Activated naive CD4-positive, alpha-beta T cell treated with anti-CD3 and anti-CD28 coated beads for 36 hours (primary cell): ENCODE measurements at regions not wholly inside any gene's neighbourhood (a gene's known extent, or its start where the extent isn't known, plus 50 kb on each side); places are given as distances from the start of the nearest gene placed in this dataset.
"Not testable (repeated sequence)": the region's sequence is repeated elsewhere in the genome, so short reads cannot be mapped to it uniquely, and the experiment has no call there.

ENCODE experiments used
- CTCF ChIA-PET: fragments of 350-600 bp; sonication (Branson Sonifier 250); formaldehyde crosslinking; loops from one replicate; lab custom pipeline; 2021; ENCODE audit warnings: antibody characterized with exemption; lab: Charles Lee
- DNase-seq: peaks from one replicate; pipeline ENCODE4 v3.0.0-alpha.2; 2020
- H3K27ac Mint-ChIP-seq: one replicate; pipeline ENCODE4 v1.8.0; 2021; ENCODE audit warnings: mild to moderate bottlenecking, mixed read lengths
- H3K27me3 Mint-ChIP-seq: one replicate; pipeline ENCODE4 v1.8.0; 2021; ENCODE audit warnings: low read depth, mixed read lengths
- H3K36me3 Mint-ChIP-seq: one replicate; pipeline ENCODE4 v1.8.0; 2021; ENCODE audit warnings: low read depth, mixed read lengths
- H3K4me1 Mint-ChIP-seq: one replicate; pipeline ENCODE4 v1.8.0; 2021; ENCODE audit warnings: low read depth, mixed read lengths
- H3K4me3 Mint-ChIP-seq: one replicate; pipeline ENCODE4 v1.8.0; 2021; ENCODE audit warnings: mild to moderate bottlenecking, moderate library complexity, mixed read lengths
- H3K9me3 Mint-ChIP-seq: one replicate; pipeline ENCODE4 v1.8.0; 2021; ENCODE audit warnings: mixed read lengths
- intact Hi-C: fragments of 100-400 bp; cut with micrococcal nuclease; formaldehyde crosslinking; loops from one replicate; pipeline ENCODE4 v1.15.1; 2023

DNA sequence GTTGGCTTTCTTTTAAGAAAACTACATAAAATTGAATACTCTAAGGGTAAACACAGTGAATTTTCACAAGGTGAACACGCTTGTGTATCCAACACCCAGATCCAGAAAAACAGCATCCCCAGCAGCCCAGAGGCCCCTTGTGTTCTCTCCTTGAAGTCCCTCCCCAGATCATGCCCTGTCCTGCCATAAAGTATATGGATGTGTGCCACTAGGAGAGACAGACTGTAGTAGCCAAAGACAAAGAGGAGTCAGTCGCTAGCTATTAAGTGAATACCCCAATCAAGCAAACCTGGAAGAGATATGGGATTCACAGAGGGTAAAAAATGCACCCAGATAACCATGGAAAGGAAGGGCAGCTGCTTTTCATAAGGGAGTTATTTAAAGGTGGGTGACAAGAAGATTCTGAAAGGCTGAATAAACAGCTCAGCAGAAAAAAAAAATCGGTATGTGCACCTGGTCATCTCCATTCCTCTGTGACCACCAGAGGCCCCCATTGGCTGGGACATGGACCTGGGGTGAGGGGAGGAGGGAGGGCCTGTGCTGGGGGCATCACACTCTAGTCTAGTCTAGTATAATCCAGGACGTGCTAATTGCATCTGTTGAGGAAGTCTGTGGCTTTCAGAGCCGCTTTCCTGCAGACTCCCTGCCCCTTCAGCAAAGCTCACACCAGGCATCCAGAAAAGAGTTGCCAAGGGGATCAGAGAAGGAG is 167.3 kb upstream of the NDN start:
- Mint-ChIP-seq H3K27ac (no peak overlapping the region), H3K36me3 (no peaks in the 10 kb centered on the region), H3K4me3 (no peak overlapping the region), H3K9me3 (peaks cover 1% of the 10 kb centered on the region), H3K4me1 (no peaks in the 10 kb centered on the region), H3K27me3 (peaks cover 4% of the 10 kb centered on the region)
- CTCF ChIA-PET = no interaction called here
- DNase-seq = no peak
- intact Hi-C loops = no loop called here

GRCh38 chr15:23854912-23855659 is 168.0 kb upstream of the NDN start:
- H3K27ac Mint-ChIP-seq = no peak overlapping the region
- no peaks in the 10 kb centered on the region for H3K4me1 Mint-ChIP-seq
- peaks cover 1% of the 10 kb centered on the region for H3K9me3 Mint-ChIP-seq
- no peaks in the 10 kb centered on the region for H3K36me3 Mint-ChIP-seq
- CTCF ChIA-PET = no interaction called here
- no peak overlapping the region for H3K4me3 Mint-ChIP-seq
- DNase-seq = no peak
- H3K27me3 Mint-ChIP-seq = peaks cover 4% of the 10 kb centered on the region
- intact Hi-C loops = no loop called here

DNA sequence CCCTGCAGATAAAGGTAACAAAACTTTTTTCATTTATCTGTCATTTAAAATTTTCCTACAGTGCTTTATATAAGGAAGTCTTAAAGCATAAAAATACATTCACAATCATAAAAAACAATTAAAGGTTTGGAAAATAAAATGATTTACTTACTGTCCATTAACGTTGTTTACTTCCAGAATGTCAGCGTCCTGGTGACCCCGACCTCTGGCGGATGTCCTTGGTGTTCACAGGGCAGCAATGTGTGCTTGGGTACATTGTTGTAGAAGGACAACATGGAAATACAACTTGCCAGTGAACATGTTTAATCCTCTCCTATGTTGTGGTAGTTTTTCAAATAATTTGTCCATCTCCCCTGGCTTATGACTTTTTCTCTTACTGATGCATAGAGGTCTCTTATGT is 168.8 kb upstream of the NDN start:
- intact Hi-C loops = loop anchor here (2.0 kb wide), 1 partner anchor 207 kb away; no protein-coding TSS in a partner anchor

DNA sequence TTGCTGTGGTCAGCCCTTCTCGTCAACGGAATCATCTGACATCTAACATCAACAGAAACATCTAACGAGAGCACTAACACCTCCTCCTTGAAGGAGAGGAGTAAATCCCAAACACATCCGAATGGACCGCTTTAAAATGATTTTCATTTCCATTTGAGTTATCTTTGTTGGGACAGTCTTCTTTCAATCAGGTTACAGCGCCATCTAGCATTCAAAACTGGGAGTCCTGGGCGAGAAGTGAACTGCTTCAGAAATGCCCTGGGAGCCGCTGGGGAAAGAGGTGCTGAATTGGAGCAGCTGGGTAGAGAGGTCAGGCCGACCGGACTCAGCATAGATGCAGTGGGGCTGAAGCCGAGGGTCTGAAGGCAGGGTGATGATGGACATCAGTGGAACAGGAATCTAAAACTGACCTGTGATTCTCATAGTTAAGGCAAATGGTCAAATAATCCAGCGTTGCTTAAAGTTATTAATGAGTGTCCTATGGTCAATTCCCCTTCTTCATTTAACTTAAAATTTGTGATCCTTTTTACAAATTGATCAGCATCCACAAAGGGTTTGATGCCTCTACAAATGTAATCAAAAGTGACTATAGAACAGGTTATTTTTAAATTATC is 170.0 kb upstream of the NDN start:
- Mint-ChIP-seq H3K4me1 (no peaks in the 10 kb centered on the region), H3K9me3 (no peaks in the 10 kb centered on the region), H3K36me3 (no peaks in the 10 kb centered on the region), H3K4me3 (no peak overlapping the region), H3K27ac (no peak overlapping the region), H3K27me3 (peaks cover 8% of the 10 kb centered on the region)
- intact Hi-C loops = loop anchor here (2.0 kb wide), 1 partner anchor 208 kb away; no protein-coding TSS in a partner anchor
- CTCF ChIA-PET = no interaction called here
- peak; percentile 27 for DNase-seq

More for the DNA sequence above, 168.8 kb upstream of the NDN start:
- Mint-ChIP-seq H3K9me3 (no peaks in the 10 kb centered on the region), H3K27me3 (peaks cover 4% of the 10 kb centered on the region), H3K27ac (no peak overlapping the region), H3K4me1 (no peaks in the 10 kb centered on the region), H3K36me3 (no peaks in the 10 kb centered on the region), H3K4me3 (no peak overlapping the region)
- DNase-seq = no peak
- CTCF ChIA-PET = no interaction called here

GRCh38 chr15:23859008-23859407 is 171.9 kb upstream of the NDN start:
- DNase-seq = no peak
- Mint-ChIP-seq H3K9me3 (no peaks in the 10 kb centered on the region), H3K27me3 (peaks cover 8% of the 10 kb centered on the region), H3K4me1 (no peaks in the 10 kb centered on the region), H3K36me3 (no peaks in the 10 kb centered on the region), H3K4me3 (no peak overlapping the region), H3K27ac (no peak overlapping the region)
- CTCF ChIA-PET = no interaction called here
- intact Hi-C loops = no loop called here

GRCh38 chr15:23860290-23861245 is 173.5 kb upstream of the NDN start:
- H3K4me3 Mint-ChIP-seq = no peak overlapping the region
- intact Hi-C loops = no loop called here
- no peak overlapping the region for H3K27ac Mint-ChIP-seq
- H3K4me1 Mint-ChIP-seq = no peaks in the 10 kb centered on the region
- DNase-seq = no peak
- H3K9me3 Mint-ChIP-seq = no peaks in the 10 kb centered on the region
- no peaks in the 10 kb centered on the region for H3K36me3 Mint-ChIP-seq
- CTCF ChIA-PET = no interaction called here
- H3K27me3 Mint-ChIP-seq = peaks cover 8% of the 10 kb centered on the region

DNA sequence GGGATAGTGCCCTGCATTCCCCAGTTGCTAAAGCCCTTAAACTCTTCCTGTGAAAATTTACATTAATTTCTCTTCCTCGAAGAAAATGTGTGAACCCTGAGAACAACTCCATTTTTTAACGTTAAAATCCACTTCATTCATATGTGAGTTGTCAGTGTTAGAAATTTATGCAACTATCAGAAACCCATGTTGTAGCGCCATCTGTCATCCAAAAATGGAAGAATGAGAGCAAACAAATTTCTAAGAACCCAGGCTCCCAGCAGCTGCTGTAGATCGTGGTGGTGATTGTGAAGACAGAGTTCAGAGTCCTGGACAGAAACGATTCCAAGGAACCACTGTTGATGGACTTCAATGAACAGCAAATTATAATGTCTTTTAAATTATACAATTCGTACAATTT is 179.7 kb upstream of the NDN start:
- H3K4me1 Mint-ChIP-seq = no peaks in the 10 kb centered on the region
- no peak overlapping the region for H3K4me3 Mint-ChIP-seq
- DNase-seq = no peak
- no peaks in the 10 kb centered on the region for H3K36me3 Mint-ChIP-seq
- H3K27me3 Mint-ChIP-seq = peaks cover 12% of the 10 kb centered on the region
- no peak overlapping the region for H3K27ac Mint-ChIP-seq
- CTCF ChIA-PET = no interaction called here
- H3K9me3 Mint-ChIP-seq = peaks cover 5% of the 10 kb centered on the region
- intact Hi-C loops = no loop called here

GRCh38 chr15:23869396-23869795 is 182.3 kb upstream of the NDN start:
- intact Hi-C loops = no loop called here
- CTCF ChIA-PET = no interaction called here
- no peak overlapping the region for H3K27ac Mint-ChIP-seq
- H3K4me1 Mint-ChIP-seq = no peaks in the 10 kb centered on the region
- no peak for DNase-seq
- peaks cover 5% of the 10 kb centered on the region for H3K9me3 Mint-ChIP-seq
- no peaks in the 10 kb centered on the region for H3K36me3 Mint-ChIP-seq
- peaks cover 12% of the 10 kb centered on the region for H3K27me3 Mint-ChIP-seq
- no peak overlapping the region for H3K4me3 Mint-ChIP-seq

- DNase-seq, H3K27me3 Mint-ChIP-seq, H3K27ac Mint-ChIP-seq, H3K36me3 Mint-ChIP-seq, H3K9me3 Mint-ChIP-seq, H3K4me1 Mint-ChIP-seq, H3K4me3 Mint-ChIP-seq, intact Hi-C loops, CTCF ChIA-PET: not testable (repeated sequence)
Observed at GRCh38 chr15:23873613-23874012, 186.5 kb upstream of the NDN start.

GRCh38 chr15:23877502-23878412 is 190.7 kb upstream of the NDN start:
- DNase-seq = peak; percentile 61
- H3K9me3 Mint-ChIP-seq = no peaks in the 10 kb centered on the region
- H3K27me3 Mint-ChIP-seq = no peaks in the 10 kb centered on the region
- no peak overlapping the region for H3K4me3 Mint-ChIP-seq
- no peaks in the 10 kb centered on the region for H3K36me3 Mint-ChIP-seq
- intact Hi-C loops = loop anchor here (2.0 kb wide), 1 partner anchor 235 kb away; no protein-coding TSS in a partner anchor
- CTCF ChIA-PET = interaction anchor here (1.0 kb wide), 1 partner anchor 236 kb away, joined by 3 read pairs; no protein-coding TSS in a partner anchor
- no peaks in the 10 kb centered on the region for H3K4me1 Mint-ChIP-seq
- no peak overlapping the region for H3K27ac Mint-ChIP-seq

DNA sequence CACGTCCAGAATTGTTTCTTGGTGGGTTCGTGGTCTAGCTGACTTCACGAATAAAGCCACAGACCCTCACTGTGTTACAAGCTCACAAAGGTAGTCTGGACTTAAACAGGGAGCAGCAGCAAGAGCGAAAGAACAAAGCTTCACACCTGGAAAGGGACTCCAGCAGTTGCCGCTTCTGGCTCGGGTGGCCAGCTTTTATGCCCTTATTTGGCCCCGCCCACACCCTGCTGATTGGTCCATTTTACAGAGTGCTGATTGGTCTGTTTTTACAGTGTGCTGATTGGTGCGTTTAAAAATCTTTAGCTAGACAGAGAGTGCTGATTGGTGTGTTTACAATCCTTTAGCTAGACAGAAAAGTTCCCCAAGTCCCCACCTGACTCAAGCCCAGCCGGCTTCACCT is 194.2 kb upstream of the NDN start:
- Mint-ChIP-seq H3K4me1 (no peaks in the 10 kb centered on the region), H3K36me3 (no peaks in the 10 kb centered on the region), H3K4me3 (no peak overlapping the region), H3K9me3 (peaks cover 8% of the 10 kb centered on the region), H3K27me3 (no peaks in the 10 kb centered on the region), H3K27ac (no peak overlapping the region)
- no peak for DNase-seq
- intact Hi-C loops = no loop called here
- CTCF ChIA-PET = interaction anchor here (0.8 kb wide), 1 partner anchor 26 kb away, joined by 3 read pairs; no protein-coding TSS in a partner anchor
